ENCODE measurements at regions not wholly inside any gene's neighbourhood (a gene's known extent, or its start where the extent isn't known, plus 50 kb on each side); places are given as distances from the start of the nearest gene placed in this dataset.
A peak's percentile ranks its signal among the peaks of the same experiment; 100 is the strongest.
"Not testable (repeated sequence)": the region's sequence is repeated elsewhere in the genome, so short reads cannot be mapped to it uniquely, and the experiment has no call there.

GRCh38 chr6:27773542-27774263, 138.5 kb downstream of the OR2B2 start:
- in situ Hi-C loops (cut with MboI; ENCODE audit: low pct_unique_long_range_greater_than_20kb in 2 of 9, low sequenced_read_pairs in 9 of 9, unreplicated experiment in 9 of 9) = loop anchor here in 1 of 9 experiments (25.0 kb wide), 1 partner anchor 261 kb away; no protein-coding TSS in a partner anchor
- not testable (repeated sequence) for H3K27ac ChIP-seq; H3K4me3 ChIP-seq; ATAC-seq (replicated peaks in 6 of 8)
- 60 to 100% (median 88%) methylated on average over 2 to 6 of the region's 10 CpGs; no CpG with 5 or more reads in 2 of the 10 experiments for WGBS, 10 experiments
- H3K4me1 ChIP-seq (replicated peaks in 1 of 2) = peaks cover 8 to 10% of the 10 kb centered on the region in 2 donors

DNA sequence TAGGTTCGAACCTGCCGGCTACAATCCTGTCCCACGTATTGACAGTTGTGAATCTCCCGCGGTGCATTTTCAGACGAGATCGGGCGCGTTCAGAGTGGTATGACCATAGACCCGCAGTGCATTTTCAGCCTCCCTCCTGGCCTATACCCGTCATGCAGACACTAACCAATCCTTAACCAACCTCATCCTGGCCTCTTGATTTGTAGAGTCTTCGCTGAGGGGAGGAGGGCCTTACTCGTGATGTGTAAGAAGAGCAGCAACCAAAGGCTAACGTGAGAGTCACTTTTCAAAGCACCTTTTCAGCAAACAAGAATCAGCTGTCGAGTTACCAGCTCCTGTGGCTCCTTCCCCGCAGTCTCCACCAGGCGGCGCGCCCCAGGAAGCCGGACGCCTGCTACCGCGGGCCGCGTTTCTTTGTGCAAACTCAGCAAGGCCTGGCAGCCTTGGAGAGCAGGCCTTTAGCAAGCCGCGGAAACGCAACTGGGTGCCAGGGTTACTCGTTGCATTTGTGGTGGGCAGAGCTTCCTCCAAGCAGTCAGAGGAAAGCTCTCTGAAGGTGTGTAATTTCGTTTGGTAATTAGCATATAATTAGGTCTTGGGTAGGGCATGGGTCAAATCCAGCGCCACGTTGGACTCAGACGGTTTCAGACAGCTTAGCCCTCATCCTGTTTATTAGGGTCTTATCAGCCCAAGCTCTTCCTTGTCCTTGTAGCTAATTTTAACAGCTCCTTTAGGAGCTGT, 139.8 kb downstream of the OR2B2 start:
- in situ Hi-C loops (cut with MboI; ENCODE audit: low pct_unique_long_range_greater_than_20kb in 2 of 9, low sequenced_read_pairs in 9 of 9, unreplicated experiment in 9 of 9) = loop anchor here in 1 of 9 experiments (25.0 kb wide), 1 partner anchor 260 kb away; no protein-coding TSS in a partner anchor
- Histone ChIP-seq H3K4me1 (replicated peaks in 1 of 2) (peaks cover 8 to 10% of the 10 kb centered on the region in 2 donors), H3K27ac (peak overlapping the region; percentile 15 to 17), H3K4me3 (peak overlapping the region in 4 of 5 donors; percentile 6 to 12 (median 10))
- WGBS, 10 experiments = 0 to 18% (median 13%) methylated on average over 2 to 23 of the region's 33 CpGs; no CpG with 5 or more reads in 2 of the 10 experiments
- peak; percentile 94 to 99 (median 97) for ATAC-seq (replicated peaks in 6 of 8)

GRCh38 chr6:27771235-27771634, 141.0 kb downstream of the OR2B2 start:
- Histone ChIP-seq H3K27ac (no peak overlapping the region), H3K4me3 (no peak overlapping the region), H3K4me1 (replicated peaks in 1 of 2) (peaks cover 8 to 10% of the 10 kb centered on the region in 2 donors)
- WGBS, 10 experiments = 10 to 89% (median 46%) methylated on average over 1 to 4 of the region's 4 CpGs; no CpG with 5 or more reads in 2 of the 10 experiments
- in situ Hi-C loops (cut with MboI; ENCODE audit: low pct_unique_long_range_greater_than_20kb in 2 of 9, low sequenced_read_pairs in 9 of 9, unreplicated experiment in 9 of 9) = loop anchor here in 1 of 9 experiments (25.0 kb wide), 1 partner anchor 259 kb away; no protein-coding TSS in a partner anchor
- ATAC-seq (replicated peaks in 6 of 8) = no peak

GRCh38 chr6:27770724-27771123, 141.5 kb downstream of the OR2B2 start:
- WGBS, 10 experiments = 20 to 100% (median 75%) methylated on average over 1 to 3 of the region's 3 CpGs
- in situ Hi-C loops (cut with MboI; ENCODE audit: low pct_unique_long_range_greater_than_20kb in 2 of 9, low sequenced_read_pairs in 9 of 9, unreplicated experiment in 9 of 9) = loop anchor here in 1 of 9 experiments (25.0 kb wide), 1 partner anchor 258 kb away; no protein-coding TSS in a partner anchor
- no peak overlapping the region for H3K4me3 ChIP-seq
- no peak for ATAC-seq (replicated peaks in 6 of 8)
- peaks cover 8 to 14% of the 10 kb centered on the region in 2 donors for H3K4me1 ChIP-seq (replicated peaks in 1 of 2)
- no peak overlapping the region for H3K27ac ChIP-seq

DNA sequence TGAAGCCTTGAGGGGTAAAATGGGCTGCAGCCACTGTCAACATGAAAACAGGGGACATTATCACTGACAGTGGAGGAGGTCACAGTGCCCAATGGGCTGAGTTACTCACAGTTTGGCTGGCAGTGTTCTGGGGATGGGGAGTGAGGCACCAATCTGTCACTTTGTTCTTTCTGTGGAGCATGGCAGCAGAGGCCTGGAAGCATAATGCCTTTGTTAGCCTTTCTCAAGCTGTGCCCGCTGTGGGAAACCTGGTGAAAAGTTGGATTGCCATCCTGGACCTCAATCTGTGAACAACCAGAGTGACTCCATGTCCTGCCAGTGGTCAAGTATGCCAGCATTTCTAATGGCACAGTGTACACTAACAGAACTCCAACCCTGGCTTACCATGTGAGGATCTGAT, 143.6 kb downstream of the OR2B2 start:
- Histone ChIP-seq H3K27ac (no peak overlapping the region), H3K4me1 (replicated peaks in 1 of 2) (peaks cover 11 to 30% of the 10 kb centered on the region in 2 donors), H3K4me3 (no peak overlapping the region)
- 80 to 100% methylated on average over 1 of the region's 1 CpG; no CpG with 5 or more reads in 8 of the 10 experiments for WGBS, 10 experiments
- in situ Hi-C loops (cut with MboI; ENCODE audit: low pct_unique_long_range_greater_than_20kb in 2 of 9, low sequenced_read_pairs in 9 of 9, unreplicated experiment in 9 of 9) = loop anchor here in 1 of 9 experiments (25.0 kb wide), 1 partner anchor 256 kb away; no protein-coding TSS in a partner anchor
- ATAC-seq (replicated peaks in 6 of 8) = no peak

GRCh38 chr6:27767851-27768250, 144.3 kb downstream of the OR2B2 start:
- no peak overlapping the region for H3K27ac ChIP-seq
- H3K4me1 ChIP-seq (replicated peaks in 1 of 2) = peaks cover 9 to 30% of the 10 kb centered on the region in 2 donors
- no peak for ATAC-seq (replicated peaks in 6 of 8)
- 50 to 100% (median 57%) methylated on average over 1 of the region's 1 CpG; no CpG with 5 or more reads in 5 of the 10 experiments for WGBS, 10 experiments
- in situ Hi-C loops (cut with MboI; ENCODE audit: low pct_unique_long_range_greater_than_20kb in 2 of 9, low sequenced_read_pairs in 9 of 9, unreplicated experiment in 9 of 9) = loop anchor here in 1 of 9 experiments (25.0 kb wide), 1 partner anchor 256 kb away; no protein-coding TSS in a partner anchor
- no peak overlapping the region for H3K4me3 ChIP-seq

DNA sequence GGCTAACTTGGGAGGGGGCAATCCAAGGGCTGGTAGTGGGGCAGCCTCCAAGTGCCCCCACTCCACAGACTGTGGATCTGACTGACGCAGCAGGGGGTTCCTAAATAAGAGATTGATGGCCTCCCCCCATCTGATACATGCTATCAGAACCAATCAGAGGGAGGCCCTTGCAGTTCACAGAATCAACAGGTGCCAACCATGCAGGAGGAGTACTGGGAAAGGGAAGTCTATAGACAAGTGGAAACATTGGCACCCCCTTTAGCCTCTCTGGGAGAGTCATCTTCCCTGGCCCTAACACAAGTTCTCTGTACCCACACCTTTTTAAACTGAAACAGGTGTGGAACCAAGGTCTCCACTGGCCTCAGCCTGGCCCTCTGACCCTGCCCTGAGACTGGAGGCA, 145.8 kb downstream of the OR2B2 start:
- Histone ChIP-seq H3K4me3 (no peak overlapping the region), H3K27ac (no peak overlapping the region), H3K4me1 (replicated peaks in 1 of 2) (peaks cover 2 to 23% of the 10 kb centered on the region in 2 donors)
- no peak for ATAC-seq (replicated peaks in 6 of 8)
- whole genome bisulfite sequencing, 10 experiments = 60 to 83% (median 63%) methylated on average over 1 of the region's 1 CpG; no CpG with 5 or more reads in 7 of the 10 experiments
- in situ Hi-C loops (cut with MboI; ENCODE audit: low pct_unique_long_range_greater_than_20kb in 2 of 9, low sequenced_read_pairs in 9 of 9, unreplicated experiment in 9 of 9) = loop anchor here in 1 of 9 experiments (25.0 kb wide), 1 partner anchor 254 kb away; no protein-coding TSS in a partner anchor

DNA sequence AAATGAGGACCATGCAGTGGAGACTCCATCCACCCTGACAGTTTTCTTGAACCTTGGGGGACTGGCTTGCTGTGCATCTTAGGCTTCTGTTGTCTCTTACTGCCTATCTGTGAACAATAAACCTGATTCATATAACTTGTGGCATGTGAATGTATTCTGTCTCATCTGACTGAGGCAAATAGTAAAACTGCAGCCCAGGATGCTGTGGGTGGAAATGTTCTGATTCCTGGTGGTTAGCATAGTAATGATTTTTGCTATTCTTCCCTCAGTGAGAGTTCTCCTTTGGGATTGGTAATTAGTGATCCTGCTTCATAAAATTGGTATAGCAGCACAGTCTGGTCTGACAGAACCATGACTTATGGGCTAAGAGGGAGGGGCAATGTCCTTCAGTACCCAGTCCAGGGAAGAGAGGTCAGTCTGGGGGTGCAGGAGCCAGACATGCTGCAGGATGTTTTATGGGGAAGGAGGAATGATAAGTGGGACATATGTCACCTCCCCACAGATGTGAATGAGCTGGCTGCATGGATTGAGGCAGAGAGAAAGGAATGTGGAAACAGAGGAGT, 147.1 kb downstream of the OR2B2 start:
- in situ Hi-C loops (cut with MboI; ENCODE audit: low pct_unique_long_range_greater_than_20kb in 2 of 9, low sequenced_read_pairs in 9 of 9, unreplicated experiment in 9 of 9) = loop anchor here in 1 of 9 experiments (25.0 kb wide), 1 partner anchor 253 kb away; no protein-coding TSS in a partner anchor
- ATAC-seq (replicated peaks in 6 of 8) = peak in 4 of 8 experiments; percentile 49 to 98 (median 98)

DNA sequence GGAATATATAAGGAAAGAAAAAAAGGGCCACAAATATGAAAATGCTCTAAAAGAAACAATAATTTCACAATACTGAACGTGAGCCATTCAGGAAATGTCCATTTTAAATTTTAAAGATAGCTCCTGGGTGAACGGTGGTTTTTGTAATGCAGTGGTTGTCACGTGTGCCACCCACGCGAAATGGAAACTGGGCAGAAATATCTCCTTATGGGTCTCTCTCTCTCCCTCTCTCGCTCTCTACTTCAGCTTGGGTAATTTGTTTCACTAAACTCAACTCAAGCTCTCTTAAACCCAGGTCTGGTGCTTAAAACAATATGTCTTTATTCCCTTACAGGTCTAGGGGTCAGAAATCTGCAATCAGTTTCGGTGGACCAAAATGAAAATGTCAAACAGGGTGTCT, 150.8 kb downstream of the OR2B2 start:
- H3K4me3 ChIP-seq = no peak overlapping the region
- no peak overlapping the region for H3K27ac ChIP-seq
- in situ Hi-C loops (cut with MboI; ENCODE audit: low pct_unique_long_range_greater_than_20kb in 2 of 9, low sequenced_read_pairs in 9 of 9, unreplicated experiment in 9 of 9) = loop anchor here in 1 of 9 experiments (25.0 kb wide), 1 partner anchor 249 kb away; no protein-coding TSS in a partner anchor
- WGBS, 10 experiments = 26 to 94% (median 75%) methylated on average over 2 to 7 of the region's 7 CpGs
- peaks cover 2 to 20% of the 10 kb centered on the region in 2 donors for H3K4me1 ChIP-seq (replicated peaks in 1 of 2)
- ATAC-seq (replicated peaks in 6 of 8) = no peak

More for the DNA sequence above, 147.1 kb downstream of the OR2B2 start:
- H3K4me3 ChIP-seq = no peak overlapping the region
- H3K27ac ChIP-seq = no peak overlapping the region
- peaks cover 2 to 20% of the 10 kb centered on the region in 2 donors for H3K4me1 ChIP-seq (replicated peaks in 1 of 2)

- no peak overlapping the region for H3K27ac ChIP-seq
- WGBS, 10 experiments = 40 to 89% (median 67%) methylated on average over 1 to 2 of the region's 2 CpGs; no CpG with 5 or more reads in 3 of the 10 experiments
- no peak for ATAC-seq (replicated peaks in 6 of 8)
- in situ Hi-C loops (cut with MboI; ENCODE audit: low pct_unique_long_range_greater_than_20kb in 2 of 9, low sequenced_read_pairs in 9 of 9, unreplicated experiment in 9 of 9) = loop anchor here in 1 of 9 experiments (25.0 kb wide), 1 partner anchor 248 kb away; no protein-coding TSS in a partner anchor
- H3K4me1 ChIP-seq (replicated peaks in 1 of 2) = peaks cover 2 to 13% of the 10 kb centered on the region in 2 donors
- no peak overlapping the region for H3K4me3 ChIP-seq
Measured at GRCh38 chr6:27760464-27760863, 151.7 kb downstream of the OR2B2 start.

- no peak for ATAC-seq (replicated peaks in 6 of 8)
- Histone ChIP-seq H3K27ac (no peak overlapping the region), H3K4me1 (replicated peaks in 1 of 2) (peaks cover 2 to 8% of the 10 kb centered on the region in 2 donors), H3K4me3 (no peak overlapping the region)
- WGBS, 10 experiments = 20 to 88% (median 68%) methylated on average over 1 of the region's 1 CpG; no CpG with 5 or more reads in 2 of the 10 experiments
- in situ Hi-C loops (cut with MboI; ENCODE audit: low pct_unique_long_range_greater_than_20kb in 2 of 9, low sequenced_read_pairs in 9 of 9, unreplicated experiment in 9 of 9) = loop anchor here in 1 of 9 experiments (25.0 kb wide), 1 partner anchor 248 kb away; no protein-coding TSS in a partner anchor
Measured at GRCh38 chr6:27759930-27760329, 152.3 kb downstream of the OR2B2 start.

DNA sequence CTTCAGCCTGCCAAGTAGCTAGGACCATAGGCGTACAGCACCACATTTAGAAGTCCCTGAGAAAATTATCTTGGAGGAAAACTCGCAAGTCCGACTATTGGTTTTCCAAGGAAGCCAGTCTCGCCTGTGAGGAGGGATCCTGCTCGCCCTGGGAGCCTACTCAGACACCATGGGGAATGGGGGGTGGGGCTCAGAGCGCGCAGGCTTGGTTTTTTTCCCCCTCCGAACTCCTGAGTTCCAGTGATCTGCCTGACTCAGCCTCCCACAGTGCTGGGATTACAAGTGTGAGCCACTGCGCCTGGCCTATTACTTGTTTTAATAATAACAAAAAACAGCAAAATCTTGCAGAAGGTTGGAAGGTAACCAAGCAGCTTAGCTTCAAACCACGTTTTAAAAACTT, 153.7 kb downstream of the OR2B2 start:
- WGBS, 10 experiments = 11 to 83% (median 72%) methylated on average over 1 to 7 of the region's 10 CpGs; no CpG with 5 or more reads in 2 of the 10 experiments
- Histone ChIP-seq H3K4me3 (no peak overlapping the region), H3K4me1 (replicated peaks in 1 of 2) (no peaks in the 10 kb centered on the region), H3K27ac (no peak overlapping the region)
- in situ Hi-C loops (cut with MboI; ENCODE audit: low pct_unique_long_range_greater_than_20kb in 2 of 9, low sequenced_read_pairs in 9 of 9, unreplicated experiment in 9 of 9) = loop anchor here in 1 of 9 experiments (25.0 kb wide), 1 partner anchor 246 kb away; no protein-coding TSS in a partner anchor
- ATAC-seq (replicated peaks in 6 of 8) = no peak

Measured in motor neuron (in vitro differentiated cells).